T-cell (primary cell): ENCODE measurements at regions not wholly inside any gene's neighbourhood (a gene's known extent, or its start where the extent isn't known, plus 50 kb on each side); places are given as distances from the start of the nearest gene placed in this dataset.

ENCODE experiments used
- ATAC-seq, 4 experiments: fragments of 200-7000 bp in 3 of 4; fragments of 150-1000 bp in 1 of 4; cut with Tn5 transposase; replicated peaks in 1 of 4; 1 replicate in 3 of 4; 2 replicates in 1 of 4; pipeline ENCODE4 v1.10.0; 2021; ENCODE audit warnings: moderate library complexity in 3 of 4, mild to moderate bottlenecking in 2 of 4, moderate number of reproducible peaks in 1 of 4
- CTCF ChIA-PET, 2 donors: fragments of 300-600 bp; sonication (Branson Sonifier 250); formaldehyde crosslinking; loops; one replicate each; lab custom pipeline; 2022; ENCODE audit warnings: antibody characterized with exemption in 2 of 2; lab: Charles Lee
- POLR2A ChIA-PET, 2 donors: fragments of 300-600 bp; sonication (Branson Sonifier 250); formaldehyde crosslinking; loops; one replicate each; lab custom pipeline; 2022; ENCODE audit warnings: antibody characterized with exemption in 2 of 2; lab: Charles Lee
- DNase-seq, 35 experiments: peaks; one replicate each; pipeline versions ENCODE4 v3.0.0 to v3.0.0-alpha.2; 2013 to 2023
- H3K27ac ChIP-seq: one replicate; pipeline ENCODE4 v1.5.1; 2013; ENCODE audit warnings: low read length
- H3K27me3 ChIP-seq, 2 experiments: replicated peaks in 1 of 2; 1 replicate in 1 of 2; 2 replicates in 1 of 2; pipeline versions ENCODE4 v1.6.1 to v1.7.0; 2013; ENCODE audit warnings: low read length in 1 of 2, mixed read lengths in 1 of 2; ENCODE audit not compliant: control insufficient read depth in 2 of 2, insufficient read depth in 2 of 2; ENCODE audit errors: extremely low read depth in 1 of 2
- H3K36me3 ChIP-seq, 2 donors: 1 replicate in 1 of 2; 2 replicates in 1 of 2; pipeline versions ENCODE4 v1.6.1 to v1.7.0; 2013; ENCODE audit warnings: low read length in 1 of 2; ENCODE audit not compliant: control insufficient read depth in 2 of 2, insufficient read depth in 1 of 2; ENCODE audit errors: extremely low read depth in 1 of 2
- H3K4me1 ChIP-seq, 2 experiments: 1 replicate in 1 of 2; 2 replicates in 1 of 2; pipeline versions ENCODE4 v1.6.1 to v1.7.0; 2013; ENCODE audit warnings: low read length in 2 of 2, mixed read lengths in 1 of 2; ENCODE audit not compliant: insufficient read depth in 2 of 2, control insufficient read depth in 1 of 2; ENCODE audit errors: extremely low read depth in 1 of 2
- H3K4me3 ChIP-seq, 2 donors: 1 replicate in 1 of 2; 2 replicates in 1 of 2; pipeline versions ENCODE4 v1.5.1 to v1.7.0; 2013; ENCODE audit warnings: mild to moderate bottlenecking in 2 of 2, low read length in 1 of 2, moderate library complexity in 1 of 2; ENCODE audit not compliant: control insufficient read depth in 1 of 2; ENCODE audit errors: extremely low read depth in 1 of 2
- H3K9me3 ChIP-seq: 2 replicates; pipeline ENCODE4 v1.7.0; 2013
- H3K27ac Mint-ChIP-seq, 2 donors: one replicate each; pipeline ENCODE4 v1.8.0; 2020 to 2021; ENCODE audit warnings: mild to moderate bottlenecking in 2 of 2, mixed read lengths in 2 of 2
- H3K27me3 Mint-ChIP-seq, 2 donors: one replicate each; pipeline ENCODE4 v1.8.0; 2021 to 2022; ENCODE audit warnings: mixed read lengths in 2 of 2
- H3K36me3 Mint-ChIP-seq: one replicate; pipeline ENCODE4 v1.8.0; 2021; ENCODE audit warnings: mixed read lengths
- H3K4me1 Mint-ChIP-seq, 3 donors: one replicate each; pipeline ENCODE4 v1.8.0; 2020 to 2022; ENCODE audit warnings: mixed read lengths in 3 of 3, mild to moderate bottlenecking in 1 of 3
- H3K4me3 Mint-ChIP-seq, 3 donors: one replicate each; pipeline ENCODE4 v1.8.0; 2020 to 2022; ENCODE audit warnings: mild to moderate bottlenecking in 3 of 3, mixed read lengths in 3 of 3, moderate library complexity in 3 of 3
- H3K9me3 Mint-ChIP-seq, 3 donors: one replicate each; pipeline ENCODE4 v1.8.0; 2020 to 2022; ENCODE audit warnings: mixed read lengths in 3 of 3
- WGBS: methylation state at CpG from one replicate; pipeline ENCODE4 v1.1.5; 2013; ENCODE audit warnings: missing lambda C conversion rate; ENCODE audit not compliant: insufficient coverage; 5-methylcytosine and 5-hydroxymethylcytosine counted together

- H3K27ac ChIP-seq = no peak overlapping the region
- no peaks in the 10 kb centered on the region for H3K36me3 Mint-ChIP-seq
- 93% methylated on average over 2 of the region's 5 CpGs for WGBS
- H3K27me3 Mint-ChIP-seq = peaks cover 21 to 26% of the 10 kb centered on the region in 2 donors
- no peak overlapping the region for H3K27ac Mint-ChIP-seq
- peaks cover 0 to 5% (median 0%) of the 10 kb centered on the region in 3 donors for H3K9me3 Mint-ChIP-seq
- H3K4me1 ChIP-seq = no peaks in the 10 kb centered on the region
- H3K4me3 ChIP-seq = no peak overlapping the region
- no peaks in the 10 kb centered on the region for H3K27me3 ChIP-seq
- POLR2A ChIA-PET = no interaction called here
- H3K4me1 Mint-ChIP-seq = no peaks in the 10 kb centered on the region
- no peaks in the 10 kb centered on the region for H3K9me3 ChIP-seq
- H3K36me3 ChIP-seq = no peaks in the 10 kb centered on the region
- DNase-seq (no peak), ATAC-seq (no peak)
- H3K4me3 Mint-ChIP-seq = no peak overlapping the region
- CTCF ChIA-PET = no interaction called here
These were observed 60.4 kb upstream of the TMED7 start for GRCh38 chr5:115686051-115686737.

- peaks cover 0 to 5% (median 0%) of the 10 kb centered on the region in 3 donors for H3K9me3 Mint-ChIP-seq
- DNase-seq = no peak
- H3K4me3 ChIP-seq = no peak overlapping the region
- no peaks in the 10 kb centered on the region for H3K36me3 ChIP-seq
- no peaks in the 10 kb centered on the region for H3K9me3 ChIP-seq
- CTCF ChIA-PET = no interaction called here
- ATAC-seq = no peak
- H3K27me3 Mint-ChIP-seq = peaks cover 21 to 25% of the 10 kb centered on the region in 2 donors
- H3K36me3 Mint-ChIP-seq = no peaks in the 10 kb centered on the region
- no peak overlapping the region for H3K27ac Mint-ChIP-seq
- no peaks in the 10 kb centered on the region for H3K4me1 ChIP-seq
- no CpG with 5 or more reads among the region's 2 CpGs for WGBS
- no peaks in the 10 kb centered on the region for H3K4me1 Mint-ChIP-seq
- POLR2A ChIA-PET = no interaction called here
- no peaks in the 10 kb centered on the region for H3K27me3 ChIP-seq
- H3K27ac ChIP-seq = no peak overlapping the region
- no peak overlapping the region for H3K4me3 Mint-ChIP-seq
These were observed 59.7 kb upstream of the TMED7 start for GRCh38 chr5:115685490-115685889.

DNA sequence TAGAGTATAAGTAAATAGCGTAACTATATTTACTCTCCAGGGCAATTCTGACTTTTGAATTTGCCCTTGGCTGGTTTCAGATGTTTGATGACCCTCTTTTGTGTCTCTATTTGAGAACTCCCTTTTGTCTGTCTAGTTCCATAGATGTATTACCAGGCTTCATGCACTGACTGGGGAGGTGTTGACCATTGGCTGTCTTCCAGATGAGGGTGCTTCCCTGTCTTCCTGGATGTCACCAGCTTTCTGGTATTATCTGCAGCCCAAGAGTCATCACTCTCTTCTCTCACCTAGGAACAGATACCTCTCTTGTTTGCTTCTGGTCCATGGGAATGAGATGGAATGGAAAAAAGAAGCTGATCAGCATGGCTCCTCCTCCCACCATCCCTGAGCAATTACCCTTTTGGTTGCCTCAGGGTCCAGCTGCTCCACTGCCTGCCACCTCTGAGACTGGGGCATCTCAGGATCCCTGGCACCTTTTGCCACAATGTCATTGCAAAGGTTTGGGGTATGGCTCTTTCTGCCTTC, 58.7 kb upstream of the TMED7 start:
- no peak for DNase-seq
- POLR2A ChIA-PET = no interaction called here
- Histone ChIP-seq H3K27ac (no peak overlapping the region), H3K4me1 (no peaks in the 10 kb centered on the region), H3K36me3 (no peaks in the 10 kb centered on the region), H3K9me3 (no peaks in the 10 kb centered on the region), H3K4me3 (no peak overlapping the region), H3K27me3 (no peaks in the 10 kb centered on the region)
- H3K36me3 Mint-ChIP-seq = no peaks in the 10 kb centered on the region
- H3K9me3 Mint-ChIP-seq = peaks cover 0 to 5% (median 0%) of the 10 kb centered on the region in 3 donors
- H3K27me3 Mint-ChIP-seq = peaks cover 17 to 25% of the 10 kb centered on the region in 2 donors
- H3K27ac Mint-ChIP-seq = no peak overlapping the region
- no peaks in the 10 kb centered on the region for H3K4me1 Mint-ChIP-seq
- no CpG with 5 or more reads among the region's 1 CpG for WGBS
- H3K4me3 Mint-ChIP-seq = no peak overlapping the region
- CTCF ChIA-PET = no interaction called here
- no peak for ATAC-seq

GRCh38 chr5:115683081-115683480, 57.2 kb upstream of the TMED7 start:
- ATAC-seq (no peak), DNase-seq (no peak)
- ChIA-PET CTCF (interaction anchor here in 1 of 2 donors (0.6 kb wide), 1 partner anchor 33 kb away, joined by 3 read pairs; no protein-coding TSS in a partner anchor), POLR2A (no interaction called here)
- H3K36me3 Mint-ChIP-seq = no peaks in the 10 kb centered on the region
- WGBS = 83% methylated on average over 1 of the region's 1 CpG
- no peak overlapping the region for H3K4me3 Mint-ChIP-seq
- H3K27me3 ChIP-seq = no peaks in the 10 kb centered on the region
- peaks cover 12 to 17% of the 10 kb centered on the region in 2 donors for H3K27me3 Mint-ChIP-seq
- H3K27ac ChIP-seq = no peak overlapping the region
- H3K9me3 ChIP-seq = no peaks in the 10 kb centered on the region
- H3K36me3 ChIP-seq = no peaks in the 10 kb centered on the region
- H3K27ac Mint-ChIP-seq = no peak overlapping the region
- no peak overlapping the region for H3K4me3 ChIP-seq
- no peaks in the 10 kb centered on the region for H3K4me1 ChIP-seq
- H3K9me3 Mint-ChIP-seq = peaks cover 0 to 5% (median 0%) of the 10 kb centered on the region in 3 donors
- no peaks in the 10 kb centered on the region for H3K4me1 Mint-ChIP-seq
